H1 (cell line): ENCODE measurements at regions not wholly inside any gene's neighbourhood (a gene's known extent, or its start where the extent isn't known, plus 50 kb on each side); places are given as distances from the start of the nearest gene placed in this dataset.

Experiments used
- CTCF ChIA-PET: fragments of 300-600 bp; sonication (Branson Sonifier 250); formaldehyde crosslinking; loops from one replicate; lab custom pipeline; 2021; ENCODE audit not compliant: partially characterized antibody; lab: Charles Lee
- POLR2A ChIA-PET: fragments of 300-600 bp; sonication (Branson Sonifier 250); formaldehyde crosslinking; loops from one replicate; lab custom pipeline; 2021; ENCODE audit warnings: inconsistent platforms; ENCODE audit not compliant: partially characterized antibody; lab: Charles Lee
- DNase-seq, 2 experiments: peaks; one replicate each; pipeline versions ENCODE4 v3.0.0 to v3.0.0-alpha.2; 2010 to 2022; ENCODE audit warnings: low spot score in 2 of 2, low read depth in 1 of 2, mixed read lengths in 1 of 2
- FAIRE-seq: peaks from 2 replicates; lab custom pipeline; 2011; peaks lifted over from hg19 to GRCh38; lab: Jason Lieb, UNC
- H2AFZ ChIP-seq: 2 replicates; pipeline ENCODE4 v1.8.1; 2012; ENCODE audit warnings: low read length, inconsistent platforms
- H2AK5ac ChIP-seq: 2 replicates; pipeline ENCODE4 v1.6.1; 2013; ENCODE audit warnings: low read depth, low read length
- H2BK120ac ChIP-seq: replicated peaks from 2 replicates; pipeline ENCODE3; 2013; ENCODE audit warnings: low read depth, low read length, inconsistent platforms
- H2BK12ac ChIP-seq: 2 replicates; pipeline ENCODE4 v1.6.1; 2013; ENCODE audit warnings: low read depth, low read length
- H2BK15ac ChIP-seq: 2 replicates; pipeline ENCODE4 v1.6.1; 2013; ENCODE audit warnings: low read length
- H2BK20ac ChIP-seq: 2 replicates; pipeline ENCODE4 v1.6.1; 2013; ENCODE audit warnings: low read length
- H2BK5ac ChIP-seq: 2 replicates; pipeline ENCODE4 v1.6.1; 2013; ENCODE audit warnings: low read depth, low read length
- H3K14ac ChIP-seq: 2 replicates; pipeline ENCODE4 v1.6.1; 2013; ENCODE audit warnings: inconsistent platforms; ENCODE audit not compliant: insufficient read length
- H3K18ac ChIP-seq: 2 replicates; pipeline ENCODE4 v1.6.1; 2013; ENCODE audit warnings: low read length; ENCODE audit errors: extremely low read depth
- H3K23ac ChIP-seq: 2 replicates; pipeline ENCODE4 v1.6.1; 2013; ENCODE audit warnings: inconsistent platforms; ENCODE audit not compliant: insufficient read length
- H3K23me2 ChIP-seq: 2 replicates; pipeline ENCODE4 v1.6.1; 2013; ENCODE audit warnings: low read depth, low read length
- H3K27ac ChIP-seq: 2 replicates; pipeline ENCODE4 v1.6.1; 2011; ENCODE audit warnings: low read depth, low read length, inconsistent platforms
- H3K27me3 ChIP-seq, 4 experiments: replicated peaks in 1 of 4; 1 replicate in 1 of 4; 2 replicates in 3 of 4; pipeline versions ENCODE4 v1.6.1 to v1.8.1; 2011 to 2013; ENCODE audit warnings: low read length in 3 of 4, mild to moderate bottlenecking in 3 of 4, inconsistent platforms in 2 of 4, mixed read lengths in 2 of 4, moderate library complexity in 1 of 4; ENCODE audit not compliant: control insufficient read depth in 3 of 4, insufficient read depth in 3 of 4; ENCODE audit errors: extremely low read depth in 1 of 4
- H3K36me3 ChIP-seq, 4 experiments: 2 replicates each; pipeline versions ENCODE4 v1.6.1 to v1.8.1; 2011 to 2013; ENCODE audit warnings: mild to moderate bottlenecking in 4 of 4, low read length in 3 of 4, moderate library complexity in 2 of 4, control low read depth in 1 of 4, inconsistent platforms in 1 of 4; ENCODE audit not compliant: insufficient read depth in 4 of 4, control insufficient read depth in 2 of 4
- H3K4ac ChIP-seq: replicated peaks from 2 replicates; pipeline ENCODE3; 2013; ENCODE audit warnings: low read length, low read depth, mixed read lengths, inconsistent platforms; ENCODE audit not compliant: insufficient read length
- H3K4me1 ChIP-seq, 4 experiments: replicated peaks in 1 of 4; 1 replicate in 1 of 4; 2 replicates in 3 of 4; pipeline versions ENCODE4 v1.6.1 to v1.8.1; 2011 to 2013; ENCODE audit warnings: low read length in 3 of 4, inconsistent platforms in 2 of 4, mixed read lengths in 1 of 4; ENCODE audit not compliant: insufficient read depth in 4 of 4, control insufficient read depth in 3 of 4
- H3K4me2 ChIP-seq, 2 experiments: 2 replicates each; pipeline versions ENCODE4 v1.6.1 to v1.8.1; 2011 to 2013; ENCODE audit warnings: low read depth in 2 of 2, low read length in 2 of 2, control low read depth in 1 of 2, inconsistent platforms in 1 of 2, mild to moderate bottlenecking in 1 of 2; ENCODE audit not compliant: insufficient read depth in 1 of 2
- H3K4me3 ChIP-seq, 4 experiments: fragments of 200-600, 300-600 bp in 1 of 4; sonication (generic), shearing (Covaris generic), sonication (Bioruptor Twin) in 1 of 4; 2 replicates each; pipeline versions ENCODE4 v1.5.1 to v1.8.1; 2011 to 2016; ENCODE audit warnings: low read length in 4 of 4, low read depth in 3 of 4, control low read depth in 2 of 4, inconsistent platforms in 2 of 4, mild to moderate bottlenecking in 2 of 4, mixed read lengths in 1 of 4, moderate library complexity in 1 of 4; ENCODE audit not compliant: insufficient read depth in 2 of 4; ENCODE audit errors: extremely low read depth in 1 of 4
- H3K56ac ChIP-seq: replicated peaks from 2 replicates; pipeline ENCODE3; 2013; ENCODE audit warnings: low read depth, mild to moderate bottlenecking, mixed read lengths, low read length, inconsistent platforms; ENCODE audit not compliant: insufficient read length
- H3K79me1 ChIP-seq: 2 replicates; pipeline ENCODE4 v1.6.1; 2013; ENCODE audit warnings: low read depth, low read length, control low read depth
- H3K79me2 ChIP-seq, 2 experiments: 2 replicates each; pipeline versions ENCODE4 v1.6.1 to v1.8.1; 2012 to 2013; ENCODE audit warnings: low read length in 2 of 2, mild to moderate bottlenecking in 2 of 2, inconsistent platforms in 1 of 2; ENCODE audit not compliant: insufficient read depth in 2 of 2, control insufficient read depth in 1 of 2
- H3K9ac ChIP-seq, 4 experiments: replicated peaks in 1 of 4; 1 replicate in 1 of 4; 2 replicates in 3 of 4; pipeline versions ENCODE4 v1.6.1 to v1.8.1; 2011 to 2013; ENCODE audit warnings: low read depth in 3 of 4, low read length in 3 of 4, control low read depth in 2 of 4, mild to moderate bottlenecking in 2 of 4, moderate library complexity in 2 of 4, inconsistent platforms in 1 of 4; ENCODE audit errors: extremely low read depth in 1 of 4
- H3K9me3 ChIP-seq, 2 experiments: 2 replicates each; pipeline versions ENCODE4 v1.6.1 to v1.8.1; 2012 to 2013; ENCODE audit warnings: mild to moderate bottlenecking in 2 of 2, moderate library complexity in 2 of 2, control low read depth in 1 of 2, inconsistent platforms in 1 of 2, low read depth in 1 of 2, low read length in 1 of 2, mixed read lengths in 1 of 2; ENCODE audit not compliant: insufficient read depth in 2 of 2
- H4K20me1 ChIP-seq, 2 experiments: replicated peaks in 1 of 2; 2 replicates each; pipeline versions ENCODE3 to v1.8.1; 2011 to 2013; ENCODE audit warnings: inconsistent platforms in 2 of 2, low read length in 2 of 2, mild to moderate bottlenecking in 1 of 2; ENCODE audit not compliant: insufficient read depth in 2 of 2, control insufficient read depth in 1 of 2
- H4K5ac ChIP-seq: 2 replicates; pipeline ENCODE4 v1.6.1; 2013; ENCODE audit warnings: low read length, low read depth, mixed read lengths, inconsistent platforms; ENCODE audit not compliant: insufficient read length
- H4K8ac ChIP-seq: 2 replicates; pipeline ENCODE4 v1.8.0; 2013; ENCODE audit warnings: mild to moderate bottlenecking, moderate library complexity, low read length, inconsistent platforms; ENCODE audit not compliant: insufficient read depth; ENCODE audit errors: extremely low read depth
- H4K91ac ChIP-seq: replicated peaks from 2 replicates; pipeline ENCODE3; 2013; ENCODE audit warnings: low read length, mixed read lengths, inconsistent platforms; ENCODE audit not compliant: insufficient read length
- CHD1 ChIP-seq: IDR thresholded peaks from 2 replicates; pipeline ENCODE4 v1.6.1; 2012; ENCODE audit warnings: low read depth, low read length, improper control_type of control experiment
- KDM5A ChIP-seq: fragments of 200-600 bp; IDR thresholded peaks from 2 replicates; pipeline ENCODE4 v1.7.1; 2012; ENCODE audit warnings: mild to moderate bottlenecking, low read length, inconsistent platforms, mixed read lengths
- RXRA ChIP-seq: IDR thresholded peaks from 2 replicates; pipeline ENCODE4 v1.6.1; 2011; ENCODE audit warnings: low read depth, mild to moderate bottlenecking, low read length, moderate library complexity; ENCODE audit not compliant: insufficient read depth
- SP1 ChIP-seq: IDR thresholded peaks from 2 replicates; pipeline ENCODE4 v1.6.1; 2011; ENCODE audit warnings: low read depth, low read length
- SUZ12 ChIP-seq: fragments of 200-600 bp; sonication (generic); IDR thresholded peaks from 2 replicates; pipeline ENCODE4 v1.6.1; 2012; ENCODE audit warnings: mild to moderate bottlenecking, inconsistent platforms, low read length, moderate library complexity, mixed read lengths
- TF ChIP-seq, protein P1 (sequence below): IDR thresholded peaks from 2 replicates; pipeline ENCODE4 v1.6.1; 2012; ENCODE audit warnings: low read length, inconsistent platforms

DNA sequence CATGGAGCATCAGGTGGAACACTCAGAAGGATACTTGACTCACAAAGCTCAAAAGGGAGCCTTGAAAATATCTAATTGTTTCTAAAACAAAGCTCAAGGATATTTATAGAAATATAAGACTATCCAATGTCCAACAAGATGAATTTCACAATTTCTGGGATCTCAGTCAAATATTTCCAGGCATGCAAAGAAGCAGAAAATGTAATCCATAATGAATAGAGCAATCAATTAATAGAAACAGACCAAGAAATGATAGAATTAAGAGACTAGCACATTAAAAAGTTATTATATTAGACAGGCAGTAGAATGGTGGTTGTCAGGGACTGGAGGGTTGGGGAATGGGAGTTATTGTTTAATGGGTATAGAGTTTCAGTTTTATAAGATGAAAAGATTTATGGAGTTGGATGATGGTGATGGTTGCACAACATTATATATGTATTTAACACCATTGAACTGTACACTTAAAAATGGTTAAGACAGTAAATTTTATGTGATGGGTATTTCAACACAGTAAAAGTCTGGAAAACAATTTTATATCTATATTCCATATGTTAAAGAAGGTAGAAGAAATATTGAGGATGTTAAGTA, 189.9 kb upstream of the PIEZO2 start:
- ChIA-PET CTCF (no interaction called here), POLR2A (no interaction called here)
- H4K91ac ChIP-seq, result no peak overlapping the region
- no peak overlapping the region for H3K4ac ChIP-seq
- no peak overlapping the region for H2BK5ac ChIP-seq
- no peak overlapping the region for H3K27ac ChIP-seq
- H3K14ac ChIP-seq, result no peak overlapping the region
- no peak overlapping the region for H2BK12ac ChIP-seq
- H2AK5ac ChIP-seq, result no peak overlapping the region
- no peak overlapping the region for H3K18ac ChIP-seq
- H4K5ac ChIP-seq, result no peak overlapping the region
- no peaks in the 10 kb centered on the region for H3K79me1 ChIP-seq
- H3K4me2 ChIP-seq, result no peak overlapping the region
- no peak overlapping the region for H3K56ac ChIP-seq
- H3K79me2 ChIP-seq, result no peaks in the 10 kb centered on the region
- H2BK20ac ChIP-seq, result no peak overlapping the region
- H3K23ac ChIP-seq, result no peak overlapping the region
- peaks cover 2 to 6% of the 10 kb centered on the region in 2 experiments; a peak in 1 of 4 replicates for H3K9me3 ChIP-seq
- no peak overlapping the region for H3K4me3 ChIP-seq
- no peaks in the 10 kb centered on the region for H3K36me3 ChIP-seq
- no peak overlapping the region for H2BK120ac ChIP-seq
- H4K20me1 ChIP-seq, result no peaks in the 10 kb centered on the region
- H4K8ac ChIP-seq, result no peak overlapping the region
- H3K23me2 ChIP-seq, result no peaks in the 10 kb centered on the region
- H3K27me3 ChIP-seq, result no peaks in the 10 kb centered on the region
- no peak overlapping the region for H2BK15ac ChIP-seq
- no peak for DNase-seq
- no peaks in the 10 kb centered on the region; a peak in 1 of 7 replicates for H3K4me1 ChIP-seq
- FAIRE-seq, result no peak
- no peak overlapping the region for H2AFZ ChIP-seq
- no peak overlapping the region for H3K9ac ChIP-seq
- no peak for TF ChIP-seq SP1
- TF ChIP-seq SUZ12, result no peak
- TF ChIP-seq RXRA, result no peak
- TF ChIP-seq KDM5A, result no peak
- TF ChIP-seq, protein P1, sequence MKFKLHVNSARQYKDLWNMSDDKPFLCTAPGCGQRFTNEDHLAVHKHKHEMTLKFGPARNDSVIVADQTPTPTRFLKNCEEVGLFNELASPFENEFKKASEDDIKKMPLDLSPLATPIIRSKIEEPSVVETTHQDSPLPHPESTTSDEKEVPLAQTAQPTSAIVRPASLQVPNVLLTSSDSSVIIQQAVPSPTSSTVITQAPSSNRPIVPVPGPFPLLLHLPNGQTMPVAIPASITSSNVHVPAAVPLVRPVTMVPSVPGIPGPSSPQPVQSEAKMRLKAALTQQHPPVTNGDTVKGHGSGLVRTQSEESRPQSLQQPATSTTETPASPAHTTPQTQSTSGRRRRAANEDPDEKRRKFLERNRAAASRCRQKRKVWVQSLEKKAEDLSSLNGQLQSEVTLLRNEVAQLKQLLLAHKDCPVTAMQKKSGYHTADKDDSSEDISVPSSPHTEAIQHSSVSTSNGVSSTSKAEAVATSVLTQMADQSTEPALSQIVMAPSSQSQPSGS, result no peak
- no peak for TF ChIP-seq CHD1
